Gastroesophageal sphincter (tissue), 3 donors: ENCODE measurements at regions not wholly inside any gene's neighbourhood (a gene's known extent, or its start where the extent isn't known, plus 50 kb on each side); places are given as distances from the start of the nearest gene placed in this dataset.

ENCODE experiments used
- CTCF ChIP-seq, 4 experiments: fragments of 200-600 bp in 2 of 4; fragments of 450-650 bp in 2 of 4; sonication (generic) in 1 of 4; IDR thresholded peaks; one replicate each; pipeline ENCODE4 v1.5.1; 2017 to 2019; ENCODE audit warnings: antibody characterized with exemption in 4 of 4, mild to moderate bottlenecking in 2 of 4, moderate library complexity in 2 of 4
- EP300 ChIP-seq: sonication (generic); formaldehyde crosslinking; IDR thresholded peaks from one replicate; pipeline ENCODE4 v1.6.1; 2017; ENCODE audit warnings: antibody characterized with exemption, mild to moderate bottlenecking
- POLR2A ChIP-seq, 2 donors: fragments of 450-650 bp; IDR thresholded peaks; one replicate each; pipeline ENCODE4 v1.6.1; 2017; ENCODE audit warnings: antibody characterized with exemption in 2 of 2, mild to moderate bottlenecking in 2 of 2, moderate library complexity in 1 of 2
- POLR2AphosphoS5 ChIP-seq: sonication (generic); formaldehyde crosslinking; IDR thresholded peaks from one replicate; pipeline ENCODE4 v1.6.1; 2017; ENCODE audit warnings: antibody characterized with exemption

- TF ChIP-seq CTCF (IDR thresholded peaks at IDR 0.05) = no peak
- TF ChIP-seq POLR2AphosphoS5 = no peak
- no peak for TF ChIP-seq POLR2A (IDR thresholded peaks at IDR 0.05)
- TF ChIP-seq EP300 = no peak
Observed at GRCh38 chr6:158912655-158913054, 87.3 kb downstream of the RSPH3 start.
